WTC11 (cell line): ENCODE measurements at regions not wholly inside any gene's neighbourhood (a gene's known extent, or its start where the extent isn't known, plus 50 kb on each side); places are given as distances from the start of the nearest gene placed in this dataset.

ENCODE experiments used
- ATAC-seq: fragments of 200-7000 bp; cut with Tn5 transposase; 2 replicates; pipeline ENCODE4 v1.10.0; 2021; ENCODE audit warnings: mild to moderate bottlenecking, moderate library complexity
- CTCF ChIA-PET: fragments of 300-600 bp; sonication (Branson Sonifier 250); formaldehyde crosslinking; loops from one replicate; lab custom pipeline; 2021; ENCODE audit warnings: antibody characterized with exemption; lab: Charles Lee
- POLR2A ChIA-PET: fragments of 350-600 bp; sonication (Branson Sonifier 250); formaldehyde crosslinking; loops from one replicate; lab custom pipeline; 2021; ENCODE audit warnings: antibody characterized with exemption; lab: Charles Lee
- DNase-seq: peaks from one replicate; pipeline ENCODE4 v3.0.0; 2021; ENCODE audit warnings: low spot score
- H3K27ac Mint-ChIP-seq: 2 replicates; pipeline ENCODE4 v1.8.0; 2021; ENCODE audit warnings: mixed read lengths
- H3K27me3 Mint-ChIP-seq: 2 replicates; pipeline ENCODE4 v1.8.0; 2021; ENCODE audit warnings: low read depth, mild to moderate bottlenecking, moderate library complexity, mixed read lengths
- H3K36me3 Mint-ChIP-seq: 2 replicates; pipeline ENCODE4 v1.8.0; 2021; ENCODE audit warnings: mixed read lengths
- H3K4me1 Mint-ChIP-seq: 2 replicates; pipeline ENCODE4 v1.8.0; 2022; ENCODE audit warnings: mixed read lengths
- H3K4me3 Mint-ChIP-seq: 2 replicates; pipeline ENCODE4 v1.8.0; 2021; ENCODE audit warnings: mild to moderate bottlenecking, moderate library complexity, mixed read lengths
- H3K9me3 Mint-ChIP-seq: 2 replicates; pipeline ENCODE4 v1.8.0; 2021; ENCODE audit warnings: mixed read lengths
- CDX4 ChIP-seq: fragments of 250-450 bp; sonication (Bioruptor Pico); IDR thresholded peaks from 2 replicates; pipeline ENCODE4 v1.9.0; 2021; ENCODE audit warnings: moderate library complexity, mild to moderate bottlenecking, inconsistent platforms, borderline replicate concordance
- E2F1 ChIP-seq: sonication (generic); formaldehyde crosslinking; IDR thresholded peaks from 2 replicates; pipeline ENCODE4 v1.8.0; 2022; ENCODE audit warnings: mild to moderate bottlenecking, missing genetic modification reagents
- ERG ChIP-seq: fragments of 250-450 bp; sonication (Bioruptor Pico); IDR thresholded peaks from 2 replicates; pipeline ENCODE4 v1.8.0; 2021; ENCODE audit warnings: mild to moderate bottlenecking
- FOXP1 ChIP-seq: sonication (generic); formaldehyde crosslinking; IDR thresholded peaks from 2 replicates; pipeline ENCODE4 v1.8.0; 2022; ENCODE audit warnings: missing genetic modification reagents, mild to moderate bottlenecking, moderate library complexity, borderline replicate concordance
- GABPB1 ChIP-seq: sonication (generic); formaldehyde crosslinking; IDR thresholded peaks from 2 replicates; pipeline ENCODE4 v1.8.1; 2023; ENCODE audit warnings: mild to moderate bottlenecking, missing genetic modification reagents
- JAZF1 ChIP-seq: fragments of 250-450 bp; sonication (Bioruptor Pico); IDR thresholded peaks from 2 replicates; pipeline ENCODE4 v1.9.0; 2021; ENCODE audit warnings: moderate library complexity, mild to moderate bottlenecking, inconsistent platforms
- JUN ChIP-seq: sonication (generic); formaldehyde crosslinking; IDR thresholded peaks from 2 replicates; pipeline ENCODE4 v1.8.0; 2023; ENCODE audit warnings: mild to moderate bottlenecking, missing genetic modification reagents
- MXD4 ChIP-seq: fragments of 250-450 bp; sonication (Bioruptor Pico); IDR thresholded peaks from 2 replicates; pipeline ENCODE4 v1.8.0; 2021; ENCODE audit warnings: mild to moderate bottlenecking, moderate library complexity, borderline replicate concordance
- NFYB ChIP-seq: sonication (generic); formaldehyde crosslinking; conservative IDR thresholded peaks from 2 replicates; pipeline ENCODE4 v1.8.0; 2022; ENCODE audit warnings: low read depth, missing genetic modification reagents
- PREB ChIP-seq: sonication (generic); formaldehyde crosslinking; IDR thresholded peaks from 2 replicates; pipeline ENCODE4 v1.8.1; 2022; ENCODE audit warnings: mild to moderate bottlenecking, missing genetic modification reagents, moderate library complexity, borderline replicate concordance
- STAT6 ChIP-seq: sonication (generic); formaldehyde crosslinking; conservative IDR thresholded peaks from 2 replicates; pipeline ENCODE4 v1.8.1; 2023; ENCODE audit warnings: mild to moderate bottlenecking, low read depth, missing genetic modification reagents, moderate library complexity
- TCF7 ChIP-seq: sonication (generic); formaldehyde crosslinking; IDR thresholded peaks from 2 replicates; pipeline ENCODE4 v1.8.0; 2022; ENCODE audit warnings: mild to moderate bottlenecking, low read depth, missing genetic modification reagents, moderate library complexity
- TEAD1 ChIP-seq: sonication (generic); formaldehyde crosslinking; IDR thresholded peaks from 2 replicates; pipeline ENCODE4 v1.8.0; 2022; ENCODE audit warnings: mild to moderate bottlenecking, missing genetic modification reagents
- TP53 ChIP-seq: sonication (generic); formaldehyde crosslinking; IDR thresholded peaks from 2 replicates; pipeline ENCODE4 v1.8.1; 2023; ENCODE audit warnings: mild to moderate bottlenecking, missing genetic modification reagents
- ZNF281 ChIP-seq: sonication (generic); formaldehyde crosslinking; IDR thresholded peaks from 2 replicates; pipeline ENCODE4 v1.8.0; 2023; ENCODE audit warnings: mild to moderate bottlenecking, missing genetic modification reagents
- ZNF396 ChIP-seq: fragments of 250-450 bp; sonication (Bioruptor Pico); IDR thresholded peaks from 2 replicates; pipeline ENCODE4 v1.8.0; 2021; ENCODE audit warnings: mild to moderate bottlenecking, moderate library complexity, borderline replicate concordance
- ZNF416 ChIP-seq: fragments of 250-450 bp; sonication (Bioruptor Pico); IDR thresholded peaks from 2 replicates; pipeline ENCODE4 v1.9.0; 2021; ENCODE audit warnings: mild to moderate bottlenecking, inconsistent platforms
- ZNF423 ChIP-seq: fragments of 250-450 bp; sonication (Bioruptor Pico); IDR thresholded peaks from 2 replicates; pipeline ENCODE4 v2.1.2; 2022; ENCODE audit warnings: mild to moderate bottlenecking, moderate library complexity
- TF ChIP-seq, protein P1 (sequence below): sonication (generic); formaldehyde crosslinking; IDR thresholded peaks from 2 replicates; pipeline ENCODE4 v1.8.1; 2022; ENCODE audit warnings: low read depth, mild to moderate bottlenecking, moderate library complexity, missing genetic modification reagents, borderline replicate concordance

GRCh38 chr3:194775731-194776130, 90.0 kb downstream of the FAM43A start:
- POLR2A ChIA-PET: no interaction called here
- no peak overlapping the region for H3K4me3 Mint-ChIP-seq
- peaks cover 23% of the 10 kb centered on the region for H3K9me3 Mint-ChIP-seq
- DNase-seq (no peak), ATAC-seq (no peak)
- H3K4me1 Mint-ChIP-seq: peaks cover 14% of the 10 kb centered on the region
- CTCF ChIA-PET: no interaction called here
- no peaks in the 10 kb centered on the region for H3K36me3 Mint-ChIP-seq
- TF ChIP-seq, protein P1, sequence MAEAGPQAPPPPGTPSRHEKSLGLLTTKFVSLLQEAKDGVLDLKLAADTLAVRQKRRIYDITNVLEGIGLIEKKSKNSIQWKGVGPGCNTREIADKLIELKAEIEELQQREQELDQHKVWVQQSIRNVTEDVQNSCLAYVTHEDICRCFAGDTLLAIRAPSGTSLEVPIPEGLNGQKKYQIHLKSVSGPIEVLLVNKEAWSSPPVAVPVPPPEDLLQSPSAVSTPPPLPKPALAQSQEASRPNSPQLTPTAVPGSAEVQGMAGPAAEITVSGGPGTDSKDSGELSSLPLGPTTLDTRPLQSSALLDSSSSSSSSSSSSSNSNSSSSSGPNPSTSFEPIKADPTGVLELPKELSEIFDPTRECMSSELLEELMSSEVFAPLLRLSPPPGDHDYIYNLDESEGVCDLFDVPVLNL (CRISPR knock-in tag): no peak
- TF ChIP-seq PREB (CRISPR knock-in tag) (no peak), ZNF416 (no peak), CDX4 (CRISPR knock-in tag) (no peak), FOXP1 (no peak), STAT6 (no peak), ZNF281 (CRISPR knock-in tag) (no peak), JUN (CRISPR knock-in tag) (no peak), TP53 (CRISPR knock-in tag) (no peak), GABPB1 (CRISPR knock-in tag) (no peak), ZNF396 (no peak), E2F1 (no peak), NFYB (no peak), MXD4 (CRISPR knock-in tag) (no peak), ZNF423 (CRISPR knock-in tag) (no peak), JAZF1 (no peak), ERG (CRISPR knock-in tag) (no peak), TCF7 (no peak), TEAD1 (CRISPR knock-in tag) (no peak)
- H3K27me3 Mint-ChIP-seq: peaks cover 15% of the 10 kb centered on the region
- H3K27ac Mint-ChIP-seq: no peak overlapping the region
